AG04450 (cell line): ENCODE measurements at regions not wholly inside any gene's neighbourhood (a gene's known extent, or its start where the extent isn't known, plus 50 kb on each side); places are given as distances from the start of the nearest gene placed in this dataset.

ENCODE experiments used
- CTCF ChIA-PET: fragments of 300-600, 350-600 bp; formaldehyde crosslinking; extraction: SDS; loops from one replicate; lab custom pipeline; 2022; ENCODE audit warnings: antibody characterized with exemption, inconsistent platforms; lab: Charles Lee
- POLR2A ChIA-PET: fragments of 350-600 bp; formaldehyde crosslinking; extraction: SDS; loops from one replicate; lab custom pipeline; 2021; ENCODE audit warnings: antibody characterized with exemption, inconsistent platforms; lab: Yijun Ruan, JAX
- DNase-seq: peaks from one replicate; pipeline ENCODE4 v3.0.0-alpha.2; 2011; ENCODE audit warnings: low read depth, low spot score
- H3K27ac ChIP-seq: one replicate; pipeline ENCODE4 v1.5.1; 2012; ENCODE audit warnings: low read depth, low read length, control low read depth
- H3K27me3 ChIP-seq: one replicate; pipeline ENCODE4 v1.6.0; 2012; ENCODE audit warnings: low read length; ENCODE audit not compliant: control insufficient read depth, insufficient read depth
- H3K4me3 ChIP-seq: 2 replicates; pipeline ENCODE4 v1.5.1; 2011; ENCODE audit warnings: mild to moderate bottlenecking, low read depth, low read length, control low read depth
- H3K9me3 ChIP-seq: 2 replicates; pipeline ENCODE4 v1.5.1; 2012; ENCODE audit warnings: low read length; ENCODE audit not compliant: control insufficient read depth, insufficient read depth
- CTCF ChIP-seq: IDR thresholded peaks from 2 replicates; pipeline ENCODE4 v1.5.1; 2011; ENCODE audit warnings: low read depth, low read length, control low read depth, inconsistent platforms

- CTCF ChIA-PET = no interaction called here
- POLR2A ChIA-PET = no interaction called here
- TF ChIP-seq CTCF = no peak
- Histone ChIP-seq H3K27ac (no peak overlapping the region), H3K9me3 (peaks cover 4% of the 10 kb centered on the region; the same call in 1 of the 2 replicates), H3K27me3 (no peaks in the 10 kb centered on the region), H3K4me3 (no peak overlapping the region)
- no peak for DNase-seq
Measured at GRCh38 chr16:61194573-61194972, 841.7 kb downstream of the CDH8 start.

GRCh38 chr16:61182391-61182790 lies 853.8 kb downstream of the CDH8 start:
- no peak for DNase-seq
- Histone ChIP-seq H3K27me3 (no peaks in the 10 kb centered on the region), H3K4me3 (no peak overlapping the region), H3K27ac (no peak overlapping the region), H3K9me3 (no peaks in the 10 kb centered on the region; the same call in 1 of the 2 replicates)
- ChIA-PET POLR2A (no interaction called here), CTCF (no interaction called here)
- TF ChIP-seq CTCF = no peak

- no peak for DNase-seq
- no peak for TF ChIP-seq CTCF
- no peaks in the 10 kb centered on the region for H3K27me3 ChIP-seq
- ChIA-PET CTCF (no interaction called here), POLR2A (no interaction called here)
- no peak overlapping the region for H3K27ac ChIP-seq
- no peaks in the 10 kb centered on the region; the same call in 1 of the 2 replicates for H3K9me3 ChIP-seq
- H3K4me3 ChIP-seq = no peak overlapping the region
Measured at GRCh38 chr16:61181982-61182381, 854.3 kb downstream of the CDH8 start.

- Histone ChIP-seq H3K27me3 (no peaks in the 10 kb centered on the region), H3K4me3 (no peak overlapping the region), H3K27ac (no peak overlapping the region), H3K9me3 (peaks cover 2% of the 10 kb centered on the region; the same call in 1 of the 2 replicates)
- ChIA-PET POLR2A (no interaction called here), CTCF (no interaction called here)
- no peak for DNase-seq
- TF ChIP-seq CTCF = no peak
Measured at GRCh38 chr16:61179561-61179960, 856.7 kb downstream of the CDH8 start.

- CTCF ChIA-PET = no interaction called here
- TF ChIP-seq CTCF = no peak
- Histone ChIP-seq H3K4me3 (no peak overlapping the region), H3K27ac (no peak overlapping the region), H3K27me3 (no peaks in the 10 kb centered on the region), H3K9me3 (peaks cover 19% of the 10 kb centered on the region)
- POLR2A ChIA-PET = no interaction called here
- DNase-seq = no peak
Measured at GRCh38 chr16:61165797-61166196, 870.4 kb downstream of the CDH8 start.
